ENCODE measurements at regions not wholly inside any gene's neighbourhood (a gene's known extent, or its start where the extent isn't known, plus 50 kb on each side); places are given as distances from the start of the nearest gene placed in this dataset.
"Not testable (repeated sequence)": the region's sequence is repeated elsewhere in the genome, so short reads cannot be mapped to it uniquely, and the experiment has no call there.

DNA sequence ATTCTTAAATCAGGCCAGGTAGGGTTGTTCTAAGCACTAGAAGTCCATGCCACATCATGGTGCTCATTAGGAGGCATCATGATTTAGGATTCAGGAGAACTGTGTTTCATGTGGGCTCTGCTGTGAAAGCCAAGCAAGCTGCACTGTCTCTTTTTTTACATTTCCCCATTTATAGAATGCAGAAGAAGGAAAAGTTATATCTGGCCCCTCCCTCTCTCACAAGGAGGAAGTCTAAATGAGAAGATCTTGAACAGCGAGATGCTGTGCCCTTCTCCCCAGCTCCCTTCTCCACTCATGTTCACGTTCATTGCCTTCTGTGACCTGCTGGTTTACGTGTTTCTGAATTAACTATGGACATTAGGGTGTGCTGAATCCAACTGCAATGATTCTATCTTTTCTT is 178.5 kb upstream of the RASGRP1 start:
- no peak for DNase-seq (ENCODE audit: low spot score)

GRCh38 chr15:38745126-38745525 is 180.5 kb upstream of the RASGRP1 start:
- no peak for DNase-seq (ENCODE audit: low spot score)

- DNase-seq (ENCODE audit: low spot score), result no peak
Measured at GRCh38 chr15:38745626-38746025, 181.0 kb upstream of the RASGRP1 start.

GRCh38 chr15:38746211-38746610 is 181.6 kb upstream of the RASGRP1 start:
- DNase-seq (ENCODE audit: low spot score), result no peak

DNA sequence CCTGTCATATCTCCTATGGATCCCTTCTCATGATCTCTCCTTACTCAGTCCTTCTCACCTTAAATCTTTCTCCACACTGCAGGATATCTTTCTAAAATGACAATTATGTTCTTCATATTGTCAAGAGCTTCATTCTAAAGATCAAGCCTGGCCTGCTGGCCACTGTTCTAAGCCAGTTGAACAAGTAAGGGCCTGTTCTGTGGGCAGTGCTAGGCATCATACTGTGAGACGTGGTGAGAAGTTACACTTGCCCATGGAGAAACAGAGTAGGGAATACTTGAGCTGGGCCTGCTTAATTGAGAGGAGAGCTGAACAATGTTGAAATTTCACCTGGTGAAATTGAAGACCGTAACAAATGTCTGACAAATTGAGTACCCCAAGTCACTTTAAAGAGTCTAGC is 184.1 kb upstream of the RASGRP1 start:
- no peak for DNase-seq (ENCODE audit: low spot score)

GRCh38 chr15:38750786-38751185 is 186.2 kb upstream of the RASGRP1 start:
- DNase-seq (ENCODE audit: low spot score), result no peak

- DNase-seq (ENCODE audit: low spot score), result no peak
Measured at GRCh38 chr15:38755718-38756117, 191.1 kb upstream of the RASGRP1 start.

- DNase-seq (ENCODE audit: low spot score), result no peak
Measured at GRCh38 chr15:38756441-38756840, 191.8 kb upstream of the RASGRP1 start.

DNA sequence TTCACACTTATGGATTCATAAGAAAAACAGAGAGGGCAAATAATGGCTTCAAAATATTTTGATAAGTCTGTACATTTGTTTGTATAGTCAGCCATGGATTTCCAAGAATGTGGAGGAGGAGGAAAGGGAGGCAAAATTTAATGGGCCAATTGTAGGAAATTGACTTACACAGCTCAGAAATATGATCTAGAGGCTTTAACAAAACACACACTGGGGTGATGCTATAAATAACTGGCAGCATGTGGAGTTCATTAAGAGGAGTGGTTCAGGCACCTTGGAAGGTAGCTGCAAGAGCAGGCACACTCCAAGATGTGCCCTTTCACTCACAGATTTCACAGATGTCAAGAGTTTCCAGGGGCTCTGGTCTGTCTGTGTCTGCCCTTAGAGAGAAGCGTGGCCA is 193.4 kb upstream of the RASGRP1 start:
- DNase-seq (ENCODE audit: low spot score), result no peak

DNA sequence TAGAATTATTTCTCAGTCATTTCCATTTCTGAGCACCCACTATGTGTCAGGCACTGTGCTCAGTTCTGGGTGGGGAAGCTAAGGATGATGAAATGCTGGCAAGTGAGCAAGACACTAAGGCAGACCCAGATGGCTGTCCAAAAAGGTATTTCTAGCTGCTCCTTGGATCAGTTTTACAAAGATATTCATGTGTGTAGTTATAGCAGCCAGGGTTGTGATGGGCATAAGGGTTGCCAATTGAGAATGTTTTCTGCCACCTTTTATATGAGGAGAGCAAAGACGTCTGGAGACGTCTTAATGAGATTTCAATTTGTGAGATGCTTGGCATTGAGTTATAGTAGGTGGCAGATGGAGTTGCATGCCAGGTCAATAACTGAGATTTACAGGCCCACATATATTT is 197.1 kb upstream of the RASGRP1 start:
- no peak for DNase-seq (ENCODE audit: low spot score)

GRCh38 chr15:38768970-38769369 is 204.4 kb upstream of the RASGRP1 start:
- no peak for DNase-seq (ENCODE audit: low spot score)

- DNase-seq (ENCODE audit: low spot score), result no peak
Measured at GRCh38 chr15:38769492-38769891, 204.9 kb upstream of the RASGRP1 start.

DNA sequence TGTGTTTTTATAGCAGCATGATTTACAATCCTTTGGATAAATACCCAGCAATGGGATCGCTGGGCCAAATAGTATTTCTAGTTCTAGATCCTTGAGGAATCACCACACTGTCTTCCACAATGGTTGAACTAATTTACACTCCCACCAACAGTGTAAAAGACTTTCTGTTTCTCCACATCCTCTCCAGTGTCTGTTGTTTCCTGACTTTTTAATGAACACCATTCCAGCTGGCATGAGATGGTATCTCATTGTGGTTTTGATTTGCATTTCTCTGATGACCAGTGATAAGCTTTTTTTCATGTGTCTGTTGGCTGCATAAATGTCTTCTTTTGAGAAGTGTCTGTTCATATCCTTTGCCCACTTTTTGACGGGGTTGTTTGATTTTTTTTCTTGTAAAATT is 209.5 kb upstream of the RASGRP1 start:
- DNase-seq (ENCODE audit: low spot score), result not testable (repeated sequence)

GRCh38 chr15:38781196-38781595 is 216.6 kb upstream of the RASGRP1 start:
- DNase-seq (ENCODE audit: low spot score), result no peak

- no peak for DNase-seq (ENCODE audit: low spot score)
Measured at GRCh38 chr15:38782156-38782555, 217.5 kb upstream of the RASGRP1 start.

GRCh38 chr15:38788918-38789317 is 224.3 kb upstream of the RASGRP1 start:
- DNase-seq (ENCODE audit: low spot score), result no peak

DNA sequence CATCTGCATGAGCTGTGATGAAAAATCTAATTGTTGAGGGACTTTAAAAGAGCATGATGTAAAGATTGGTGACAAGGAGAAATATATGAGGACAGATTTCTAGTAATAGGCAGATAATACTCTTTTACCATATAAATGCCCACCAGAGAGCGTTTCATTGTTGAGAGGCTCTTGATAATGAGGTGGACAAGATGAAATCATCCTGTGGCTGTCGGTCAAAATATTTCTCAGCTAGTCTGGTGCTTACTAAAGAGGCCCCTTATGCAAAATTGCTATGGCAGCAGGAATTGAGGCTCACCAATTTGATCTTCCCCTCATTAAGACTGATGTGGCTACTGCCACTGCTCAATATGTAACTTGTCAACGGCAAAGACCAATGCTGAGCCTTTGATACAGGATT is 225.0 kb upstream of the RASGRP1 start:
- no peak for DNase-seq (ENCODE audit: low spot score)

DNA sequence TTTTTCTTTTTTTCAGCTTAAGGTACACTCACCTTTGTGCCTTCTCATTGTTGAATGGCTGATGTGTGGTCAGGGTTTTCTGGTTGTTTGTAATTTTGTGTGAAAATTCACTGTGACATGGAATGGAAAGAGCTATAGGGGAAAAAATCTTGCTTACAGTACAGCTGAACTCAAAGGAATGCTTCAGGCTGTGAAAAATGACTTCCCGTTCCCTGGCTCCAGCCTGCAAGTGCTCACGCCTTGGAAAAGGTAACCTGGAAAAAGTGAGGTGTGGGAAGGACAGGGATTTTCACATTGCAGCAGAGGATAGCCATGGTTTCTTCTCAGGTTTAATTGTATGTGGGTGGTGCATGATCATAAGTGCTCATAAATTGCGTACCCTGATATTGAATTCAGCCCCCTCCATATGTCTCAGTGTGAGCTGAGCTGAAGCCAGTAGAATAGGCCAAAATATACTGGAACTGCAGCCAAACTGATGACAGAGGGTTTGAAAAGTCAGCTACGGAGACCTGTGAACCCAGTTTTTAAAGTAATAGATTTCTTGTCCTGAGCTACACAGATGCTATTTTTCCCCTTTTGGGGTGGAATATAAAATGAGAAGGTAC is 228.7 kb upstream of the RASGRP1 start:
- no peak for DNase-seq (ENCODE audit: low spot score)

DNA sequence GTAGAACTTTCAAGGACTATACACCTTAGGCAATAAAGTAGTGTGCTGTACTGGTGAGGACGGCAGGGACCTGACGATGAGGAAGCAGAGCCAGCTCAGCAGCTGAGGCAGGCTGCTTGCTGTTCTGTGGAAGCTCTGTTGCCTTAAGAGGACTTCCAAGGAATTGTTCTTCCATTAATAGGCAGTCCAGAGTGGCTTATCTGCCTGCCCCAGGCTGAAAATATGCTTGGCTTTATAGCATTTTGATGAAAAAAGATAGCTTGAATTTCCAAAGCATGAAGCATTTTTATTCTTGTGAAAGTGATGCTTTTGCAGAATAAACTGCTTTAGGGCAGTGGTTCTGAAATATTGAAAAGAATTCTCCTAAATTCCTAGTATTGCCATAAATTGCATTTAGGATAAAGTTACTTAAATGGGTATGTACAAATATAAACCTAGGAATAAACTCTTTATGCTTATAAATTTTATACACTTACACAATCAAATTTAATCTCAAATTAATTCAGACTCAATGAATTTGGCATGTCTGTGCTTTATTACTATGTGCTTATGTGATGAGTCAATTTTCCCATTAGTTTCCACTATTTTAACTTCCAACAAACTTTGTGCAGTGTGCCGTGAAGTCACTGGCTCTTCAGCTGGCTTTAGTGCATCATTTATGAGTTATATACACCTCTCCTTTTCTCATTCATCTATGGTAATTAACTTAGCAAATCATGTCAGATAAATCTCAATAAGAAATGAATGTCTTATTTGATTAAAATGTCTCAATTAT is 231.0 kb upstream of the RASGRP1 start:
- DNase-seq (ENCODE audit: low spot score), result no peak

- no peak for DNase-seq (ENCODE audit: low spot score)
Measured at GRCh38 chr15:38796589-38796988, 232.0 kb upstream of the RASGRP1 start.

- DNase-seq (ENCODE audit: low spot score), result not testable (repeated sequence)
Measured at GRCh38 chr15:38797506-38797905, 232.9 kb upstream of the RASGRP1 start.

DNA sequence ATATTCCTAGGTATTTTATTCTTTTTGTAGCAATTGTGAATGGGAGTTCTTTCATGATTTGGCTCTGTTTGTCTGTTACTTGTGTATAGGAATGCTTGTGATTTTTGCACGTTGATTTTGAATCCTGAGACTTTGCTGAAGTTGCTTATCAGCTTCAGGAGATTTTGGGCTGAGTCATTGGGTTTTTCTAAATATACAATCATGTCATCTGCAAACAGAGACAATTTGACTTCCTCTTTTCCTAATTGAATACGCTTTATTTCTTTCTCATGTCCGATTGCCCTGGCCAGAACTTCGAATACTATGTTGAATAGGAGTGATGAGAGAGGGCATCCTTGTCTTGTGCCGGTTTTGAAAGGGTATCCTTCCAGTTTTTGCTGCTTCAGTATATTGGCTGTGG is 234.6 kb upstream of the RASGRP1 start:
- DNase-seq (ENCODE audit: low spot score), result not testable (repeated sequence)

GRCh38 chr15:38809621-38810020 is 245.0 kb upstream of the RASGRP1 start:
- no peak for DNase-seq (ENCODE audit: low spot score)

- DNase-seq (ENCODE audit: low spot score), result no peak
Measured at GRCh38 chr15:38810686-38811085, 246.1 kb upstream of the RASGRP1 start.
